ENCODE measurements at regions not wholly inside any gene's neighbourhood (a gene's known extent, or its start where the extent isn't known, plus 50 kb on each side); places are given as distances from the start of the nearest gene placed in this dataset.
A peak's percentile ranks its signal among the peaks of the same experiment; 100 is the strongest.
"Not testable (repeated sequence)": the region's sequence is repeated elsewhere in the genome, so short reads cannot be mapped to it uniquely, and the experiment has no call there.

DNA sequence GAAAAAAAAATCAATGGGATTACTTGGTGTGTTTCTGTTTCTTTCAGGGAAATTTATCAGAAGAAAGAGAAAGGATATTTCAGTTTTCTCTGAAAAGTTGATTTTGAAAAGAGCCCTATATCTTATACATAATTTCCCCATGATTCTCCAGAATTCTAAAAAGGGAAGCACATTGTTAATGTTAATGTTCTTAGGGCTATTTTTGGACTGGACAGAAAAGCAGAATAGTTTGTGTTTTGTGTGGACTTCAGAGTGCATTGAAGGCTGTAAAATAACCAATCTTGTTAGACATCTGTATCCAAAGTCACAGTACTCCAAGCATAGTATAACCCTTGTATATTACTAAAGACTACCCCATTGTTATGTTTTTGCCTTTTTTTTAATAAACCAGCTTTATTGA is 130.3 kb downstream of the SEPTIN7 start:
- FAIRE-seq; CTCF ChIA-PET; ATAC-seq; DNase-seq (ENCODE audit: low read depth in 1 of 2, low spot score in 1 of 2); H3K27ac ChIP-seq; H3K4me2 ChIP-seq; POLR2A ChIA-PET; H3K4me1 ChIP-seq; H3K4me3 ChIP-seq; H3K9me3 ChIP-seq: not testable (repeated sequence)

DNA sequence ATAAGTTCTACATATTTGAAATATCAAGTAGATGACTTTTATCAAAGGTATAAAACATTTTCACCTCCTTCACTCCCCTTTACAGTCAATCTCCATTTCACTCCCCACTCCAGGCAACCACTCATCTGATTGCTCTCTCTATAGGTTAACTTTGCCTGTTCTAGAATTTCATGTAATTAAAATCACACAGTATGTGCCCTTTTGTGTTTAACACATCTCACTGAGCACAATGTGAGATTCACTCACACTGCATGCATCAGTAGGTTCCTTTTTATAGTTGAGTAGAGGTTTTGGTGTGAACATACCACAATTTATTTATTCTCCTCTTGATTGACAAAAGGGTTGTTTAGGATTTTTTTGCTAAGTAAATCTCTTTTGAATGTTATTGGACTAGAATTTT is 130.7 kb downstream of the SEPTIN7 start:
- H3K4me1 ChIP-seq; DNase-seq (ENCODE audit: low read depth in 1 of 2, low spot score in 1 of 2); H3K9me3 ChIP-seq; H3K27ac ChIP-seq; ATAC-seq; CTCF ChIA-PET; H3K4me3 ChIP-seq; H3K4me2 ChIP-seq; POLR2A ChIA-PET; FAIRE-seq: not testable (repeated sequence)

DNA sequence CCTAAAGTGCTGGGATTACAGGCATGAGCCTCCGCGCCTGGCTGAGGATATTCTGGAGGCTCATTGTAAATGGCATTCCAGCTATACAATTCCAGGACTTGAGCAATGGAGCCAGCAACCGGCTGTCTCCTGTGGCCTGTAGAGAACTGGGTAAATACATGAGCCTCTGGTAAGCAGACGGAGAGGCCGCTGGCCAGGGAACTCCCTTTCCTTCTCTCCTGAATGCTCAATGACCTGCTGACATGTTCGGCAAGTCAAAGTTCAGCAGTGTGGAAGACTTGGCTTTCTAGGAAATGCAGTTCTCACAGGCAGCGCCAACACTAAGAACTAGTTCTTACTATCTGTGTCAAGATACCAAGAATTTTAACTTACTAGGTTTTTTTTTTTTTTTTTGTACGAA is 139.8 kb downstream of the SEPTIN7 start:
- H3K27ac ChIP-seq; POLR2A ChIA-PET; H3K4me2 ChIP-seq; CTCF ChIA-PET; H3K4me1 ChIP-seq; ATAC-seq; H3K4me3 ChIP-seq; H3K9me3 ChIP-seq; FAIRE-seq; DNase-seq (ENCODE audit: low read depth in 1 of 2, low spot score in 1 of 2): not testable (repeated sequence)
- WGBS (ENCODE audit: missing lambda C conversion rate): 84% methylated on average over 8 of the region's 8 CpGs

DNA sequence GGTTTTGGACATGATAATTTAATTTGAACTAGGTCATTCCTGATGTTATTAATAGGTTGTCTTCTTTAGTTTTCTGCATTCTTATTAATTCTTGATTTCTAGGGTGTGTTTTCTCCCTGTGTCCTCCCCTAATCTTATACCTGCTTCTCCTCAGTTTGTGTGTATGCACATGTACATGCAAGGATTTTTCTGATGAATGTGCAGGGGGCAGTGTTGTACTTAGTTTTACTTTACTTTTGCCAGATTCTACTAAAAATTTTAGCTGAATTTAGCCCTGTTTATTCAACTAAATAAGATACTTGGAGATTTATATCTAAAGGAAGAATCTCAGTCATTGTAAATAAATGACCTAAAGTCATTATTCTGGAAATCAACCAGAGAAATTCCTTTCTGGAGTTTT is 144.8 kb downstream of the SEPTIN7 start:
- DNase-seq (ENCODE audit: low read depth in 1 of 2, low spot score in 1 of 2); POLR2A ChIA-PET; H3K27ac ChIP-seq; H3K9me3 ChIP-seq; H3K4me1 ChIP-seq; H3K4me3 ChIP-seq; FAIRE-seq; H3K4me2 ChIP-seq: not testable (repeated sequence)
- CTCF ChIA-PET: interaction anchor here (0.6 kb wide), 1 partner anchor 363 kb away, joined by 5 read pairs; no protein-coding TSS in a partner anchor
- peak in 1 of 2 experiments; percentile 59; a peak in 1 of 6 replicates for ATAC-seq
- 0 out of 5 replicates have a peak, but pooled peaks of 1 of the 2 experiments have one; percentile 14 for TF ChIP-seq RAD21 (conservative IDR thresholded peaks at IDR 0.05 in 1 of 2, IDR thresholded peaks at IDR 0.05 in 1 of 2)
- TF ChIP-seq, protein P1, sequence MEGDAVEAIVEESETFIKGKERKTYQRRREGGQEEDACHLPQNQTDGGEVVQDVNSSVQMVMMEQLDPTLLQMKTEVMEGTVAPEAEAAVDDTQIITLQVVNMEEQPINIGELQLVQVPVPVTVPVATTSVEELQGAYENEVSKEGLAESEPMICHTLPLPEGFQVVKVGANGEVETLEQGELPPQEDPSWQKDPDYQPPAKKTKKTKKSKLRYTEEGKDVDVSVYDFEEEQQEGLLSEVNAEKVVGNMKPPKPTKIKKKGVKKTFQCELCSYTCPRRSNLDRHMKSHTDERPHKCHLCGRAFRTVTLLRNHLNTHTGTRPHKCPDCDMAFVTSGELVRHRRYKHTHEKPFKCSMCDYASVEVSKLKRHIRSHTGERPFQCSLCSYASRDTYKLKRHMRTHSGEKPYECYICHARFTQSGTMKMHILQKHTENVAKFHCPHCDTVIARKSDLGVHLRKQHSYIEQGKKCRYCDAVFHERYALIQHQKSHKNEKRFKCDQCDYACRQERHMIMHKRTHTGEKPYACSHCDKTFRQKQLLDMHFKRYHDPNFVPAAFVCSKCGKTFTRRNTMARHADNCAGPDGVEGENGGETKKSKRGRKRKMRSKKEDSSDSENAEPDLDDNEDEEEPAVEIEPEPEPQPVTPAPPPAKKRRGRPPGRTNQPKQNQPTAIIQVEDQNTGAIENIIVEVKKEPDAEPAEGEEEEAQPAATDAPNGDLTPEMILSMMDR (IDR thresholded peaks at IDR 0.05): 0 out of 3 replicates have a peak, but pooled peaks have one; percentile 13

DNA sequence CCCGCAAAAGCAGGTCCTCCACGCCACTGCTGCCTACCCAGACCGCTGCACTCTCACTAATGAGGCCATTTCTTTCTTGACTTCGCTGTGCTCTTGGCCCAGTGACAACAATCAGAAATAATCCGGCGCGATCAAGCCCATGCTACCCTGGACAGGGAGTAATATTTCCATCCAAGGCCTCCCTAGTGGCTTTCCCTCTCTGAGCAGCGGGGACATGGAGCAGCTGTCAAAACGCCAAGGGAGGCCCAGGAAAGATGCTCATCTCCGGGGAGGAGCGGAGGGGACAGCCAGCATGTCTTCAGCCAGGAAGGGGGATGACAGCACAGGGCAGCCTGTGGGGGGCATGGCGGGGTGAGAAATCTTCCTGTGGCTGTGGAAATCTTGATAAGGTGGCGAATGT is 154.9 kb downstream of the SEPTIN7 start:
- CTCF ChIA-PET; H3K4me3 ChIP-seq; H3K4me2 ChIP-seq; H3K4me1 ChIP-seq; DNase-seq (ENCODE audit: low read depth in 1 of 2, low spot score in 1 of 2); POLR2A ChIA-PET; H3K27ac ChIP-seq; FAIRE-seq; H3K9me3 ChIP-seq; ATAC-seq: not testable (repeated sequence)
- WGBS (ENCODE audit: missing lambda C conversion rate): 84% methylated on average over 12 of the region's 13 CpGs

DNA sequence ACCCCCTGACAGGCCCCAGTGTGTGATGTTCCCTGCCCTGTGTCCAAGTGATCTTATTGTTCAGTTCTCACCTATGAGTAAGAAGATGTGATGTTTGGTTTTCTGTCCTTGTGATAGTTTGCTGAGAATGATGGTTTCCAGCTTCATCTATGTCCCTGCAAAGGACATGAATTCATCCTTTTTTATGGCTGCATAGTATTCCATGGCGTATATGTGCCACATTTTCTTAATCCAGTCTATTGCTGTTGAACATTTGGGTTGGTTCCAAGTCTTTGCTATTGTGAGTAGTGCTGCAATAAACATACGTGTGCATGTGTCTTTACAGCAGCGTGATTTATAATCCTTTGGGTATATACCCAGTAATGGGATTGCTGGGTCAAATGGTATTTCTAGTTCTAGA is 156.1 kb downstream of the SEPTIN7 start:
- H3K9me3 ChIP-seq; POLR2A ChIA-PET; H3K4me3 ChIP-seq; H3K4me2 ChIP-seq; DNase-seq (ENCODE audit: low read depth in 1 of 2, low spot score in 1 of 2); H3K27ac ChIP-seq; ATAC-seq; H3K4me1 ChIP-seq; FAIRE-seq; CTCF ChIA-PET: not testable (repeated sequence)
- WGBS (ENCODE audit: missing lambda C conversion rate): 73% methylated on average over 3 of the region's 3 CpGs

DNA sequence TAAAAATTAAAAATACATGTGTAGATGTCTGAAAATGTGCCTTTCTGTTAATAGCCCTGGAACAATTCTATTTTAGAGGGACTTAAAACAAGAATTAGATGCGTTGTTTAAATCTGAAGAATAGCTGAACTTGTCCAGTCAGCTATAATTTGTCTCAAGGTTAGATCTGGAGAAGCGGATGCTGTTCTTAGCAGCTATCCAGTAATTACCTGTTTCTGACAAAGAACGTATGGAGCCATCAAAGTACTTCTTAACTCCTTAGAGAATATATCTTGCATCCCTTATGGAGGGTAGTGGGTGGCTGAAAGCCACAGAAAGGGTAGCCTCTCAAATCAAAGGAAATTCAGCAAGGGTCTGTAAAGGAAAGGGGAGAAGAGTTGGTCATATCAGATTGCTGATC is 160.4 kb downstream of the SEPTIN7 start:
- CTCF ChIA-PET; FAIRE-seq; H3K4me2 ChIP-seq; H3K4me3 ChIP-seq; H3K4me1 ChIP-seq; ATAC-seq; DNase-seq (ENCODE audit: low read depth in 1 of 2, low spot score in 1 of 2); POLR2A ChIA-PET; H3K27ac ChIP-seq; H3K9me3 ChIP-seq: not testable (repeated sequence)
- 65% methylated on average over 3 of the region's 3 CpGs for WGBS (ENCODE audit: missing lambda C conversion rate)

DNA sequence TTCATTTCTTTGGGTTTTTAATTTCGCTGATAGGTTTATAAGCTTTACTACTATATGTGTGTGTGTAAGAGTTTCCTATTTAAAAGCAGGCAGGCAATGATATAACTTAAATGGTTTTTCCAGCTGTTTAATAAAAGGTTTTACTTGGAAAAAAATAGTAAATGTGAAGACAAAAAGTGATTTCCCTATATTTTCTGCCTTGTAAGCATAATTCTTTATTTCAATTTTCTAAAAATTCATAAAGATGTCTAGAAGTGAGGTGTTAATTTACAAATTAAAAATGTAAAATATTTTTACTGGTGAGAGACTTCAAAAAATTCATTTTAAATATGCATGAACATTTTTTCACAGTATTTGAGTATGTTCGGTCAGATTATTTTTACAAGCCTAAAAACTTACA is 161.8 kb downstream of the SEPTIN7 start:
- H3K4me3 ChIP-seq; H3K4me2 ChIP-seq; H3K27ac ChIP-seq; ATAC-seq; FAIRE-seq; H3K9me3 ChIP-seq; DNase-seq (ENCODE audit: low read depth in 1 of 2, low spot score in 1 of 2); CTCF ChIA-PET; POLR2A ChIA-PET; H3K4me1 ChIP-seq: not testable (repeated sequence)
- TF ChIP-seq MAFK (IDR thresholded peaks at IDR 0.05; ENCODE audit: partially characterized antibody): peak; percentile 71
- WGBS (ENCODE audit: missing lambda C conversion rate): 89% methylated on average over 2 of the region's 2 CpGs
